GM21717 (cell line): ENCODE measurements at regions not wholly inside any gene's neighbourhood (a gene's known extent, or its start where the extent isn't known, plus 50 kb on each side); places are given as distances from the start of the nearest gene placed in this dataset.

ENCODE experiments used
- ATAC-seq: cut with Tn5 transposase; IDR thresholded peaks from one replicate; pipeline ENCODE4 v1.9.1; 2021; ENCODE audit warnings: mild to moderate bottlenecking, moderate library complexity; ENCODE audit not compliant: unreplicated experiment

- no peak for ATAC-seq
Observed at GRCh38 chr19:28981994-28982393, 231.0 kb downstream of the UQCRFS1 start.

GRCh38 chr19:28981518-28981917, 231.4 kb downstream of the UQCRFS1 start:
- ATAC-seq = no peak

GRCh38 chr19:28980236-28980868, 232.6 kb downstream of the UQCRFS1 start:
- no peak for ATAC-seq

GRCh38 chr19:28977826-28978225, 235.1 kb downstream of the UQCRFS1 start:
- ATAC-seq = no peak

GRCh38 chr19:28972058-28972852, 240.7 kb downstream of the UQCRFS1 start:
- no peak for ATAC-seq

- ATAC-seq = no peak
Observed at GRCh38 chr19:28971513-28971912, 241.4 kb downstream of the UQCRFS1 start.

GRCh38 chr19:28971049-28971448, 241.9 kb downstream of the UQCRFS1 start:
- ATAC-seq = no peak

GRCh38 chr19:28968721-28969120, 244.2 kb downstream of the UQCRFS1 start:
- no peak for ATAC-seq

GRCh38 chr19:28966737-28967399, 246.1 kb downstream of the UQCRFS1 start:
- no peak for ATAC-seq

GRCh38 chr19:28964500-28964899, 248.5 kb downstream of the UQCRFS1 start:
- ATAC-seq = no peak

GRCh38 chr19:28963486-28964250, 249.3 kb downstream of the UQCRFS1 start:
- ATAC-seq = no peak

GRCh38 chr19:28961772-28962500, 251.0 kb downstream of the UQCRFS1 start:
- no peak for ATAC-seq

- no peak for ATAC-seq
Observed at GRCh38 chr19:28960986-28961705, 251.8 kb downstream of the UQCRFS1 start.

GRCh38 chr19:28960586-28960985, 252.4 kb downstream of the UQCRFS1 start:
- no peak for ATAC-seq

GRCh38 chr19:28956961-28957360, 256.0 kb downstream of the UQCRFS1 start:
- ATAC-seq = no peak

GRCh38 chr19:28956421-28956820, 256.5 kb downstream of the UQCRFS1 start:
- no peak for ATAC-seq

GRCh38 chr19:28949535-28949934, 263.4 kb downstream of the UQCRFS1 start:
- ATAC-seq = no peak

- ATAC-seq = no peak
Observed at GRCh38 chr19:28949027-28949426, 263.9 kb downstream of the UQCRFS1 start.

GRCh38 chr19:28948566-28948965, 264.4 kb downstream of the UQCRFS1 start:
- ATAC-seq = no peak

GRCh38 chr19:28948026-28948425, 264.9 kb downstream of the UQCRFS1 start:
- no peak for ATAC-seq
